ENCODE measurements at regions not wholly inside any gene's neighbourhood (a gene's known extent, or its start where the extent isn't known, plus 50 kb on each side); places are given as distances from the start of the nearest gene placed in this dataset.

DNA sequence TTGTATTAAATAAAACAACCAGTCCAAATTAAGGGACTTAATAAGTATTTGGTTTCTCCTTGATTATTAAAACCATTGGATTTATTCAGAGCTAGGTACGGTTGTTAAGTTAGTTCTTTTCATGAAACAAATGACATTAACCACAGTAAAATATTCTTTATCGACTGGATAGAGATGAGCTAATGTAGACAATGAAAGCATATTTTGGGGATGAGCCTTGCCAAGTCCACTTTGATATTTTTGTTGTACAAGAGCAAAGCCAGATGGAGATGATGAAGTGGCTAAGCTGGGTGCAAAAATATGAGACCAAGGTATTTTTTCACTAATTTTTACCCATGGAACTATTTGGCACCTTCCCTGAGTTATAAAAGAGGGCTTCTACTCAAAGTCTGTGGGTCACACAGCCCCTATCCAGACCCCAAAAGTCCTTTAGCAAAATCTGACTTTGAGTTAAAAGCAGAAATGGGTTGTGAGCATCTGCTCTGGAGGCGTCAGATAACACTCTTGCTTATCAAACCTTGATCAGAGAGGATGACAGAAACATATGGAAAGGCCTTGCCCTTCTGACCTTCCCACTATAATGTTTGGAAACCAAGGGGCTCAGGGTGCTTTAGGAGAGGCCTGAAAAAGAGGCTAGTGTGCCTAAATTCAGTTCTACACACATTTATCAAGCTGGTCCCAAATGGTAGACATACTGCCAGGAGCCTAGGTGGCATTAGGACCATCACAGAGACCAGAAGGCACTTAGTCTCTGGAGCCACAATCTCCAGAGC lies 456.8 kb downstream of the MTX2 start:
- TF ChIP-seq TCF7L2 (IDR thresholded peaks at IDR 0.05; ENCODE audit: borderline replicate concordance, low read depth, low read length) = no peak
- no peak for TF ChIP-seq BCL11A (tag by site-specific recombination; IDR thresholded peaks at IDR 0.05; ENCODE audit: low read depth)
- no peak for TF ChIP-seq CTCF (tag by site-specific recombination; IDR thresholded peaks at IDR 0.05)
- TF ChIP-seq ZNF362 (tag by site-specific recombination; IDR thresholded peaks at IDR 0.05) = no peak
- no peak for TF ChIP-seq ZFP41 (tag by site-specific recombination; IDR thresholded peaks at IDR 0.05; ENCODE audit: borderline replicate concordance)
- TF ChIP-seq, protein P1, sequence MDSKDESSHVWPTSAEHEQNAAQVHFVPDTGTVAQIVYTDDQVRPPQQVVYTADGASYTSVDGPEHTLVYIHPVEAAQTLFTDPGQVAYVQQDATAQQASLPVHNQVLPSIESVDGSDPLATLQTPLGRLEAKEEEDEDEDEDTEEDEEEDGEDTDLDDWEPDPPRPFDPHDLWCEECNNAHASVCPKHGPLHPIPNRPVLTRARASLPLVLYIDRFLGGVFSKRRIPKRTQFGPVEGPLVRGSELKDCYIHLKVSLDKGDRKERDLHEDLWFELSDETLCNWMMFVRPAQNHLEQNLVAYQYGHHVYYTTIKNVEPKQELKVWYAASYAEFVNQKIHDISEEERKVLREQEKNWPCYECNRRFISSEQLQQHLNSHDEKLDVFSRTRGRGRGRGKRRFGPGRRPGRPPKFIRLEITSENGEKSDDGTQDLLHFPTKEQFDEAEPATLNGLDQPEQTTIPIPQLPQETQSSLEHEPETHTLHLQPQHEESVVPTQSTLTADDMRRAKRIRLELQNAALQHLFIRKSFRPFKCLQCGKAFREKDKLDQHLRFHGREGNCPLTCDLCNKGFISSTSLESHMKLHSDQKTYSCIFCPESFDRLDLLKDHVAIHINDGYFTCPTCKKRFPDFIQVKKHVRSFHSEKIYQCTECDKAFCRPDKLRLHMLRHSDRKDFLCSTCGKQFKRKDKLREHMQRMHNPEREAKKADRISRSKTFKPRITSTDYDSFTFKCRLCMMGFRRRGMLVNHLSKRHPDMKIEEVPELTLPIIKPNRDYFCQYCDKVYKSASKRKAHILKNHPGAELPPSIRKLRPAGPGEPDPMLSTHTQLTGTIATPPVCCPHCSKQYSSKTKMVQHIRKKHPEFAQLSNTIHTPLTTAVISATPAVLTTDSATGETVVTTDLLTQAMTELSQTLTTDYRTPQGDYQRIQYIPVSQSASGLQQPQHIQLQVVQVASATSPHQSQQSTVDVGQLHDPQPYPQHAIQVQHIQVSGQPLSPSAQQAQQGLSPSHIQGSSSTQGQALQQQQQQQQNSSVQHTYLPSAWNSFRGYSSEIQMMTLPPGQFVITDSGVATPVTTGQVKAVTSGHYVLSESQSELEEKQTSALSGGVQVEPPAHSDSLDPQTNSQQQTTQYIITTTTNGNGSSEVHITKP (tag by site-specific recombination; IDR thresholded peaks at IDR 0.05) = no peak
- TF ChIP-seq ZNF112 (tag by site-specific recombination; IDR thresholded peaks at IDR 0.05) = no peak
